Hepatocyte (in vitro differentiated cells): ENCODE measurements at regions not wholly inside any gene's neighbourhood (a gene's known extent, or its start where the extent isn't known, plus 50 kb on each side); places are given as distances from the start of the nearest gene placed in this dataset.

ENCODE experiments used
- DNase-seq: peaks from one replicate; pipeline ENCODE4 v3.0.0-alpha.2; 2016; ENCODE audit warnings: low spot score
- H2AFZ ChIP-seq: fragments of 200-600 bp; sonication (generic); 2 replicates; pipeline ENCODE4 v1.6.0; 2016; ENCODE audit warnings: antibody characterized with exemption, mild to moderate bottlenecking
- H3K27ac ChIP-seq: fragments of 200-600 bp; sonication (generic); 2 replicates; pipeline ENCODE4 v1.5.1; 2016; ENCODE audit warnings: mild to moderate bottlenecking
- H3K27me3 ChIP-seq: fragments of 200-600 bp; sonication (generic); 2 replicates; pipeline ENCODE4 v1.6.1; 2016
- H3K36me3 ChIP-seq: fragments of 200-600 bp; sonication (generic); replicated peaks from 2 replicates; pipeline ENCODE4 v1.5.1; 2016; ENCODE audit warnings: low read depth; ENCODE audit not compliant: insufficient read depth
- H3K4me1 ChIP-seq: fragments of 200-600 bp; sonication (generic); 2 replicates; pipeline ENCODE4 v1.5.1; 2016; ENCODE audit warnings: mild to moderate bottlenecking, moderate library complexity; ENCODE audit not compliant: insufficient read depth
- H3K4me2 ChIP-seq: fragments of 200-600 bp; sonication (generic); 2 replicates; pipeline ENCODE4 v1.6.0; 2016
- H3K4me3 ChIP-seq: fragments of 200-600 bp; sonication (generic); 2 replicates; pipeline ENCODE4 v1.5.1; 2016; ENCODE audit warnings: mild to moderate bottlenecking
- H3K79me2 ChIP-seq: fragments of 200-600 bp; sonication (generic); 2 replicates; pipeline ENCODE4 v1.6.0; 2017; ENCODE audit warnings: mild to moderate bottlenecking
- H3K9me2 ChIP-seq: fragments of 200-600 bp; sonication (generic); replicated peaks from 2 replicates; pipeline ENCODE4 v1.6.0; 2017; ENCODE audit warnings: mild to moderate bottlenecking; ENCODE audit not compliant: insufficient read depth
- H3K9me3 ChIP-seq: fragments of 200-600 bp; sonication (generic); 2 replicates; pipeline ENCODE4 v1.5.1; 2016; ENCODE audit warnings: low read depth, mild to moderate bottlenecking
- H4K20me1 ChIP-seq: fragments of 200-600 bp; sonication (generic); 2 replicates; pipeline ENCODE4 v1.6.0; 2016; ENCODE audit warnings: mild to moderate bottlenecking; ENCODE audit not compliant: insufficient read depth, poor library complexity, severe bottlenecking
- EZH2 ChIP-seq: fragments of 200-600 bp; sonication (generic); IDR thresholded peaks from 2 replicates; pipeline ENCODE4 v1.6.1; 2016; ENCODE audit warnings: antibody characterized with exemption, mild to moderate bottlenecking, borderline replicate concordance
- EZH2phosphoT487 ChIP-seq: fragments of 200-600 bp; sonication (generic); IDR thresholded peaks from one replicate; pipeline ENCODE4 v1.6.1; 2018; ENCODE audit warnings: antibody characterized with exemption, mild to moderate bottlenecking, low read depth, moderate library complexity; ENCODE audit not compliant: unreplicated experiment, severe bottlenecking
- WGBS: methylation state at CpG from one replicate; pipeline ENCODE4 v1.1.6; 2016; ENCODE audit warnings: low lambda C conversion rate; ENCODE audit errors: missing lambda C conversion rate; 5-methylcytosine and 5-hydroxymethylcytosine counted together
- TF ChIP-seq, protein P1 (sequence below): fragments of 200-600 bp; sonication (generic); IDR thresholded peaks from 2 replicates; pipeline ENCODE4 v1.5.1; 2016; ENCODE audit warnings: antibody characterized with exemption, mild to moderate bottlenecking; ENCODE audit not compliant: poor library complexity

GRCh38 chr10:117450940-117451339 is 75.7 kb upstream of the PDZD8 start:
- no peaks in the 10 kb centered on the region for H3K9me2 ChIP-seq
- no peak for DNase-seq
- 90% methylated on average over 2 of the region's 2 CpGs for WGBS
- H2AFZ ChIP-seq, result no peak overlapping the region
- no peak overlapping the region for H3K4me3 ChIP-seq
- H3K4me2 ChIP-seq, result no peak overlapping the region
- no peaks in the 10 kb centered on the region for H3K27me3 ChIP-seq
- no peak for TF ChIP-seq EZH2phosphoT487
- no peaks in the 10 kb centered on the region for H3K79me2 ChIP-seq
- H4K20me1 ChIP-seq, result no peaks in the 10 kb centered on the region
- no peaks in the 10 kb centered on the region for H3K9me3 ChIP-seq
- H3K4me1 ChIP-seq, result no peaks in the 10 kb centered on the region
- H3K36me3 ChIP-seq, result no peaks in the 10 kb centered on the region
- no peak overlapping the region for H3K27ac ChIP-seq

- WGBS, result 83% methylated on average over 6 of the region's 6 CpGs
- no peak for TF ChIP-seq EZH2
- TF ChIP-seq EZH2phosphoT487, result no peak
- TF ChIP-seq, protein P1, sequence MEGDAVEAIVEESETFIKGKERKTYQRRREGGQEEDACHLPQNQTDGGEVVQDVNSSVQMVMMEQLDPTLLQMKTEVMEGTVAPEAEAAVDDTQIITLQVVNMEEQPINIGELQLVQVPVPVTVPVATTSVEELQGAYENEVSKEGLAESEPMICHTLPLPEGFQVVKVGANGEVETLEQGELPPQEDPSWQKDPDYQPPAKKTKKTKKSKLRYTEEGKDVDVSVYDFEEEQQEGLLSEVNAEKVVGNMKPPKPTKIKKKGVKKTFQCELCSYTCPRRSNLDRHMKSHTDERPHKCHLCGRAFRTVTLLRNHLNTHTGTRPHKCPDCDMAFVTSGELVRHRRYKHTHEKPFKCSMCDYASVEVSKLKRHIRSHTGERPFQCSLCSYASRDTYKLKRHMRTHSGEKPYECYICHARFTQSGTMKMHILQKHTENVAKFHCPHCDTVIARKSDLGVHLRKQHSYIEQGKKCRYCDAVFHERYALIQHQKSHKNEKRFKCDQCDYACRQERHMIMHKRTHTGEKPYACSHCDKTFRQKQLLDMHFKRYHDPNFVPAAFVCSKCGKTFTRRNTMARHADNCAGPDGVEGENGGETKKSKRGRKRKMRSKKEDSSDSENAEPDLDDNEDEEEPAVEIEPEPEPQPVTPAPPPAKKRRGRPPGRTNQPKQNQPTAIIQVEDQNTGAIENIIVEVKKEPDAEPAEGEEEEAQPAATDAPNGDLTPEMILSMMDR, result peak; percentile 13
- DNase-seq, result no peak
These were observed 74.4 kb upstream of the PDZD8 start for GRCh38 chr10:117449636-117450035.

GRCh38 chr10:117448802-117449201 is 73.6 kb upstream of the PDZD8 start:
- no peak for DNase-seq
- Histone ChIP-seq H3K9me2 (no peaks in the 10 kb centered on the region), H3K4me2 (no peak overlapping the region), H3K4me1 (no peaks in the 10 kb centered on the region), H2AFZ (no peak overlapping the region), H3K27ac (no peak overlapping the region), H3K27me3 (no peaks in the 10 kb centered on the region), H4K20me1 (no peaks in the 10 kb centered on the region), H3K79me2 (no peaks in the 10 kb centered on the region), H3K9me3 (no peaks in the 10 kb centered on the region), H3K4me3 (no peak overlapping the region), H3K36me3 (no peaks in the 10 kb centered on the region)
- TF ChIP-seq, protein P1, result no peak
- no peak for TF ChIP-seq EZH2
- TF ChIP-seq EZH2phosphoT487, result no peak
- WGBS, result 67% methylated on average over 5 of the region's 5 CpGs

More at GRCh38 chr10:117449636-117450035, 74.4 kb upstream of the PDZD8 start:
- H4K20me1 ChIP-seq, result no peaks in the 10 kb centered on the region
- no peaks in the 10 kb centered on the region for H3K4me1 ChIP-seq
- H3K9me3 ChIP-seq, result no peaks in the 10 kb centered on the region
- H3K4me3 ChIP-seq, result no peak overlapping the region
- no peak overlapping the region for H3K4me2 ChIP-seq
- H3K36me3 ChIP-seq, result no peaks in the 10 kb centered on the region
- no peaks in the 10 kb centered on the region for H3K79me2 ChIP-seq
- no peaks in the 10 kb centered on the region for H3K9me2 ChIP-seq
- no peaks in the 10 kb centered on the region for H3K27me3 ChIP-seq
- H2AFZ ChIP-seq, result no peak overlapping the region
- no peak overlapping the region for H3K27ac ChIP-seq

DNA sequence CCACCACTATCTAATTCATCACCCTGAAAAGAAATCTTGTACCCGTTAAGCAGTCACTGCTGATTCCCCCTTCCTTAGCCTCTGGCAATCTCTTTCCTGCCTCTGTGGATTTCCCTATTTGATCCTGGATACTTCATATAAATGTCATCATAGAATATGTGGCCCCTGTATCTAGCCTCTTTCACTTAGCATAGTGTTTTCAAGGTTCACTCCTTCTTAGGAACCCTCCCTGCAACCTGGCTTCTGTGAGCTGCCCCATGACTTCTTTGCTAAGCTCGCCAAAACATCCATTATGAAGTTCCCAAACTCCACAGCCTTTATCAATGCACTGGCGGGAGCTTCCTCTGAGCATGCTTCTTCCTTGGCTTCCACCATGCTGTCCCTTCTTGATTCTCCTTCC is 70.8 kb upstream of the PDZD8 start:
- no peaks in the 10 kb centered on the region for H3K9me2 ChIP-seq
- no peaks in the 10 kb centered on the region for H3K9me3 ChIP-seq
- no peaks in the 10 kb centered on the region for H3K27me3 ChIP-seq
- H3K27ac ChIP-seq, result no peak overlapping the region
- H3K4me3 ChIP-seq, result no peak overlapping the region
- DNase-seq, result no peak
- TF ChIP-seq EZH2, result no peak
- no peak for TF ChIP-seq EZH2phosphoT487
- TF ChIP-seq, protein P1, result no peak
- WGBS, result 81% methylated on average over 3 of the region's 3 CpGs
- H2AFZ ChIP-seq, result no peak overlapping the region
- no peaks in the 10 kb centered on the region for H3K79me2 ChIP-seq
- H4K20me1 ChIP-seq, result no peaks in the 10 kb centered on the region
- no peaks in the 10 kb centered on the region for H3K4me1 ChIP-seq
- H3K4me2 ChIP-seq, result no peak overlapping the region
- no peaks in the 10 kb centered on the region for H3K36me3 ChIP-seq
